ENCODE measurements at regions not wholly inside any gene's neighbourhood (a gene's known extent, or its start where the extent isn't known, plus 50 kb on each side); places are given as distances from the start of the nearest gene placed in this dataset.

DNA sequence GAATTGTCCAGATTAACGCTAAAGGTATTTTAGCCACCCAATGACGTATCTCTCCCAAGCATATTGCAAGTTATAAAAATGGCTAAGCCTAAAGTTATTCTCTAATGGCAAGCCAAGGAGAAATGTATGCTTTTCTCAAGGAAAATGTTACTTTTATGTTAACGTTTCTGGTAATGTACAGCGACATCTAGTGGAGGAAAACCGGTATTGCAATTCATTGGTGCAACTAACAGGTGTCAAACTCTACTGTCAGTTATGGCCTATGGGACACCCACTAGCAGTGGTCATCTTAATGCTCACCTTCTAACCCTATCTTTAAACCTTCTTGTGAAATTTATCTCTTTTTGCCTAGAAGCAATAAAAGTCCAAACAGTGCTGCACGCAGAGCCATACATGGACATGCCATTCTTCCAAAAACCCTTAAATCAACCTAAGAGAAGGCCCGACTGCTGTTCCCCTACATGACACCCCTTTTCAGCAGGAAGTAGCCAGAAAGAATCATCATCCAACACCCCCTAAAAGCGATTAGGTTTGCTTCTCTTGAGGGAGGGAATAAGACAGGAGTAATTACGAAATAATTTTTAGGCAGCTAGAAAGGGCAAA, 68.7 kb upstream of the LRIF1 start:
- TF ChIP-seq, protein P1, sequence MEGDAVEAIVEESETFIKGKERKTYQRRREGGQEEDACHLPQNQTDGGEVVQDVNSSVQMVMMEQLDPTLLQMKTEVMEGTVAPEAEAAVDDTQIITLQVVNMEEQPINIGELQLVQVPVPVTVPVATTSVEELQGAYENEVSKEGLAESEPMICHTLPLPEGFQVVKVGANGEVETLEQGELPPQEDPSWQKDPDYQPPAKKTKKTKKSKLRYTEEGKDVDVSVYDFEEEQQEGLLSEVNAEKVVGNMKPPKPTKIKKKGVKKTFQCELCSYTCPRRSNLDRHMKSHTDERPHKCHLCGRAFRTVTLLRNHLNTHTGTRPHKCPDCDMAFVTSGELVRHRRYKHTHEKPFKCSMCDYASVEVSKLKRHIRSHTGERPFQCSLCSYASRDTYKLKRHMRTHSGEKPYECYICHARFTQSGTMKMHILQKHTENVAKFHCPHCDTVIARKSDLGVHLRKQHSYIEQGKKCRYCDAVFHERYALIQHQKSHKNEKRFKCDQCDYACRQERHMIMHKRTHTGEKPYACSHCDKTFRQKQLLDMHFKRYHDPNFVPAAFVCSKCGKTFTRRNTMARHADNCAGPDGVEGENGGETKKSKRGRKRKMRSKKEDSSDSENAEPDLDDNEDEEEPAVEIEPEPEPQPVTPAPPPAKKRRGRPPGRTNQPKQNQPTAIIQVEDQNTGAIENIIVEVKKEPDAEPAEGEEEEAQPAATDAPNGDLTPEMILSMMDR (IDR thresholded peaks at IDR 0.05; ENCODE audit: insufficient read depth, low read length, missing control alignments) = peak; percentile 56
- POLR2A ChIA-PET = no interaction called here
- CTCF ChIA-PET = interaction anchor here (1.0 to 1.3 kb wide), 4 partner anchors 9 to 33 kb away, joined by 3 to 8 read pairs (median 4); no protein-coding TSS in a partner anchor
- no peak for DNase-seq (ENCODE audit: low read depth, low spot score)
- no peak overlapping the region for H3K4me3 ChIP-seq (ENCODE audit: low read depth, low read length)

DNA sequence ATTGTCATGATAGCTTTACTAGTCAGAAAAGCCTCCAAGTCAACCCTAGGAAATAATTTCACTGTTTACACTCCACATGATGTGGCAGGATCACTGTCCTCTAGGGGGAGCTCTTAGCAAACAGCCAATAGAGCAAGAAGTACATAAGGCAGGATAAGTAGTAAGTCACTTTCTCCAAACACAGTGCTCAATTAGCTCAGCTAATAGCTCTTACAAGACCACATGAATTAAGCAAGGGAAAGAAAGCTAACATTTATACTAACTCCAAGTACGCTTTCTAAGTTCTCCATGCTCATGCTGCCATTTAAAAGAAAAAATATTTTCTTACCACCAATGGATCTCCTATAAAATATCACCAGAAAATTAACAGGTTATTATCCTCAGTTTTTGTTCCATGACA, 66.9 kb upstream of the LRIF1 start:
- ChIA-PET CTCF (interaction anchor here (0.9 to 2.7 kb wide), 26 partner anchors 10 to 370 kb away, joined by 3 to 32 read pairs (median 6); no protein-coding TSS in a partner anchor), POLR2A (no interaction called here)
- H3K4me3 ChIP-seq (ENCODE audit: low read depth, low read length) = no peak overlapping the region
- TF ChIP-seq, protein P1 (IDR thresholded peaks at IDR 0.05; ENCODE audit: insufficient read depth, low read length, missing control alignments) = peak; percentile 78
- DNase-seq (ENCODE audit: low read depth, low spot score) = no peak

DNA sequence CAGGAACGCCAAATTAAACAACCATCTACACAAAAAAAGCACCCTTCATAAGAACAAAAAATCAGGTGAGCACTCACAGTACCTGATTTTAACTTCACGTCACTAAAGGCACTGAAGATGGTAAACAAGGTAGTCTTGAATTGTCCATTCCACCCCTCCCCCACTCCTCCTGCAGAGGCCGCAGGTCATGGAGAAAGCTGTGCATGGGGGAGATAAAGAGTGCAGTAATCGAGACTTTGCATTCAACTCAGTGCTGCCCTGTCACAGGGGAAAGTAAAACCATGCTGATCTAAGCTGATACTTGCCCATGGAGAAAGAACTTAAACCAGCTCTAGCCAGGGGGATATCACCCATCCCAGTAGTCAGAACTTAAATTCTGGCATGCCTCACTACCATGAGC, 61.4 kb upstream of the LRIF1 start:
- ChIA-PET POLR2A (no interaction called here), CTCF (no interaction called here)
- no peak overlapping the region for H3K4me3 ChIP-seq (ENCODE audit: low read depth, low read length)
- DNase-seq (ENCODE audit: low read depth, low spot score) = no peak
- TF ChIP-seq, protein P1 (IDR thresholded peaks at IDR 0.05; ENCODE audit: insufficient read depth, low read length, missing control alignments) = no peak

DNA sequence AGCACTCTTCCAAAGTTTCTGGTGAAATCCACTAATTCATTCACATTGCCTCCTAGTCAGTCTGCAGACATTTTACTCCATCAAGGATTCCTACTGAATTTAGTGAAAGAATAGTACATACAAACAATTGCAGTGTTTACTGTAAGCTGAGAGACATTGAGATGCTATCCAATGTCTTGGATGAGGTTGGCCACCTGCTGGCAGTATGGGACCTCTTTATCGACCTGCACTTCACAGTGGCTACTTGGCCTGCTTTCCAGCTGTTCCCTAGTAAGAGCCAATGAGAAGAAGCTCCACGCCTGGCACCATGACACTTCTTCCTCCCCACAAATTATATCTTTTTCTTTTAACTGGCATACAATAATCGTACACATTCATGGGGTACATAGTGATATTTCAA, 51.5 kb upstream of the LRIF1 start:
- TF ChIP-seq, protein P1 (IDR thresholded peaks at IDR 0.05; ENCODE audit: insufficient read depth, low read length, missing control alignments) = no peak
- no peak overlapping the region for H3K4me3 ChIP-seq (ENCODE audit: low read depth, low read length)
- ChIA-PET CTCF (interaction anchor here (0.9 to 4.0 kb wide), 2 partner anchors 15 to 25 kb away, joined by 4 to 21 read pairs; no protein-coding TSS in a partner anchor), POLR2A (no interaction called here)
- DNase-seq (ENCODE audit: low read depth, low spot score) = no peak
